ENCODE measurements at regions not wholly inside any gene's neighbourhood (a gene's known extent, or its start where the extent isn't known, plus 50 kb on each side); places are given as distances from the start of the nearest gene placed in this dataset.

GRCh38 chr2:171235262-171235881, 74.7 kb upstream of the TLK1 start:
- no peak overlapping the region for H3K9ac ChIP-seq (ENCODE audit: low read length)
- H3F3A ChIP-seq (ENCODE audit: insufficient read depth, low read length, poor library complexity, severe bottlenecking) = no peaks in the 10 kb centered on the region
- TF ChIP-seq RAD21 (conservative IDR thresholded peaks at IDR 0.05) = no peak
- TF ChIP-seq TAF1 (IDR thresholded peaks at IDR 0.05; ENCODE audit: low read depth) = no peak
- TF ChIP-seq CTCF (IDR thresholded peaks at IDR 0.05; ENCODE audit: poor library complexity, severe bottlenecking) = no peak
- TF ChIP-seq, protein P1, sequence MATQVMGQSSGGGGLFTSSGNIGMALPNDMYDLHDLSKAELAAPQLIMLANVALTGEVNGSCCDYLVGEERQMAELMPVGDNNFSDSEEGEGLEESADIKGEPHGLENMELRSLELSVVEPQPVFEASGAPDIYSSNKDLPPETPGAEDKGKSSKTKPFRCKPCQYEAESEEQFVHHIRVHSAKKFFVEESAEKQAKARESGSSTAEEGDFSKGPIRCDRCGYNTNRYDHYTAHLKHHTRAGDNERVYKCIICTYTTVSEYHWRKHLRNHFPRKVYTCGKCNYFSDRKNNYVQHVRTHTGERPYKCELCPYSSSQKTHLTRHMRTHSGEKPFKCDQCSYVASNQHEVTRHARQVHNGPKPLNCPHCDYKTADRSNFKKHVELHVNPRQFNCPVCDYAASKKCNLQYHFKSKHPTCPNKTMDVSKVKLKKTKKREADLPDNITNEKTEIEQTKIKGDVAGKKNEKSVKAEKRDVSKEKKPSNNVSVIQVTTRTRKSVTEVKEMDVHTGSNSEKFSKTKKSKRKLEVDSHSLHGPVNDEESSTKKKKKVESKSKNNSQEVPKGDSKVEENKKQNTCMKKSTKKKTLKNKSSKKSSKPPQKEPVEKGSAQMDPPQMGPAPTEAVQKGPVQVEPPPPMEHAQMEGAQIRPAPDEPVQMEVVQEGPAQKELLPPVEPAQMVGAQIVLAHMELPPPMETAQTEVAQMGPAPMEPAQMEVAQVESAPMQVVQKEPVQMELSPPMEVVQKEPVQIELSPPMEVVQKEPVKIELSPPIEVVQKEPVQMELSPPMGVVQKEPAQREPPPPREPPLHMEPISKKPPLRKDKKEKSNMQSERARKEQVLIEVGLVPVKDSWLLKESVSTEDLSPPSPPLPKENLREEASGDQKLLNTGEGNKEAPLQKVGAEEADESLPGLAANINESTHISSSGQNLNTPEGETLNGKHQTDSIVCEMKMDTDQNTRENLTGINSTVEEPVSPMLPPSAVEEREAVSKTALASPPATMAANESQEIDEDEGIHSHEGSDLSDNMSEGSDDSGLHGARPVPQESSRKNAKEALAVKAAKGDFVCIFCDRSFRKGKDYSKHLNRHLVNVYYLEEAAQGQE (IDR thresholded peaks at IDR 0.05; ENCODE audit: borderline replicate concordance) = no peak
- no peak for TF ChIP-seq EZH2 (IDR thresholded peaks at IDR 0.05; ENCODE audit: borderline replicate concordance, insufficient read depth, low read length, poor library complexity, severe bottlenecking)
- no peak for TF ChIP-seq POLR2AphosphoS5 (IDR thresholded peaks at IDR 0.05)
- no peak for TF ChIP-seq MXI1 (conservative IDR thresholded peaks at IDR 0.05; ENCODE audit: poor library complexity, severe bottlenecking)
- TF ChIP-seq SMC3 (conservative IDR thresholded peaks at IDR 0.05; ENCODE audit: poor library complexity) = no peak
- TF ChIP-seq EP300 (conservative IDR thresholded peaks at IDR 0.05; ENCODE audit: poor library complexity, severe bottlenecking) = no peak
- H3K36me3 ChIP-seq (ENCODE audit: insufficient read depth, low read length) = no peaks in the 10 kb centered on the region
- no peaks in the 10 kb centered on the region for H3K27me3 ChIP-seq (ENCODE audit: insufficient read depth, low read depth, low read length)
- no peak overlapping the region for H2AFZ ChIP-seq (ENCODE audit: low read depth, low read length)
- H4K20me1 ChIP-seq (ENCODE audit: insufficient read depth) = no peaks in the 10 kb centered on the region
- no peak overlapping the region for H3K4me3 ChIP-seq (ENCODE audit: low read length)
- H3K27ac ChIP-seq (ENCODE audit: low read length) = no peak overlapping the region
- H3K9me3 ChIP-seq (ENCODE audit: low read length) = no peaks in the 10 kb centered on the region
- H3K79me2 ChIP-seq (replicated peaks; ENCODE audit: insufficient read depth, low read length) = no peaks in the 10 kb centered on the region
- no peaks in the 10 kb centered on the region for H3K9me2 ChIP-seq (ENCODE audit: insufficient read depth, low read length)
- no peak overlapping the region for H3K4me2 ChIP-seq (ENCODE audit: low read length)

DNA sequence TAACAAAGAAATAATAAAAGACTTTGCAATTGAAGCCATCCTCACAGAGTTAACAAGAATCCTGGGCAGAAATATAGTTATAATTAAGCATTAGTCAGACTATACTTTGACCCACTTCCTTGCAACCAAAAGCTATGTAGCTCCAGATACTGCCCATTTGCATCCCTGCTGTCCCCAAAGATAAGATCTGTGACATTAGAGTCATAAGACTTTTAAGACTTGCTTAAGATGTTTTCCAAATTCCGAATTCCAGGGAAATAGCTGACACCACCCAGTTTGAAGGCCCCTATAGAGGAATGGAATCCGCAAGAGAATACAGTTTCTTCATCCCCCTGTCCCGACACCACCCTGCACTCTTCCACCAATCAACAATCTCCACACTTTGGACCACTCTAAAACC, 69.5 kb upstream of the TLK1 start:
- H3K9ac ChIP-seq (ENCODE audit: low read length) = no peak overlapping the region
- H3K79me2 ChIP-seq (replicated peaks; ENCODE audit: insufficient read depth, low read length) = no peaks in the 10 kb centered on the region
- no peak overlapping the region for H3K4me2 ChIP-seq (ENCODE audit: low read length)
- no peaks in the 10 kb centered on the region for H4K20me1 ChIP-seq (ENCODE audit: insufficient read depth)
- no peaks in the 10 kb centered on the region for H3K9me2 ChIP-seq (ENCODE audit: insufficient read depth, low read length)
- H3K9me3 ChIP-seq (ENCODE audit: low read length) = no peaks in the 10 kb centered on the region
- no peaks in the 10 kb centered on the region for H3K36me3 ChIP-seq (ENCODE audit: insufficient read depth, low read length)
- no peak overlapping the region for H2AFZ ChIP-seq (ENCODE audit: low read depth, low read length)
- H3F3A ChIP-seq (ENCODE audit: insufficient read depth, low read length, poor library complexity, severe bottlenecking) = no peaks in the 10 kb centered on the region
- no peak overlapping the region for H3K27ac ChIP-seq (ENCODE audit: low read length)
- no peak overlapping the region for H3K4me3 ChIP-seq (ENCODE audit: low read length)
- no peaks in the 10 kb centered on the region for H3K27me3 ChIP-seq (ENCODE audit: insufficient read depth, low read depth, low read length)
- no peak for TF ChIP-seq POLR2AphosphoS5 (IDR thresholded peaks at IDR 0.05)
- TF ChIP-seq EP300 (conservative IDR thresholded peaks at IDR 0.05; ENCODE audit: poor library complexity, severe bottlenecking) = no peak
- no peak for TF ChIP-seq SMC3 (conservative IDR thresholded peaks at IDR 0.05; ENCODE audit: poor library complexity)
- TF ChIP-seq CTCF (IDR thresholded peaks at IDR 0.05; ENCODE audit: poor library complexity, severe bottlenecking) = no peak
- TF ChIP-seq, protein P1 (IDR thresholded peaks at IDR 0.05; ENCODE audit: borderline replicate concordance) = no peak
- TF ChIP-seq RAD21 (conservative IDR thresholded peaks at IDR 0.05) = no peak
- TF ChIP-seq MXI1 (conservative IDR thresholded peaks at IDR 0.05; ENCODE audit: poor library complexity, severe bottlenecking) = no peak
- TF ChIP-seq EZH2 (IDR thresholded peaks at IDR 0.05; ENCODE audit: borderline replicate concordance, insufficient read depth, low read length, poor library complexity, severe bottlenecking) = no peak
- no peak for TF ChIP-seq TAF1 (IDR thresholded peaks at IDR 0.05; ENCODE audit: low read depth)
